HepG2 (cell line): ENCODE measurements at regions not wholly inside any gene's neighbourhood (a gene's known extent, or its start where the extent isn't known, plus 50 kb on each side); places are given as distances from the start of the nearest gene placed in this dataset.
"Not testable (repeated sequence)": the region's sequence is repeated elsewhere in the genome, so short reads cannot be mapped to it uniquely, and the experiment has no call there.

Experiments used
- ATAC-seq: fragments of 200-7000 bp; cut with Tn5 transposase; 3 replicates; pipeline ENCODE4 v1.9.1; 2020; ENCODE audit warnings: mild to moderate bottlenecking, moderate library complexity
- BruUV-seq: library from RNA; stranded (reverse); fragments of 400-500 nt; replicated peaks from 2 replicates; lab custom pipeline; 2021; lab: Mats Ljungman, UMichigan
- CTCF ChIA-PET: fragments of 300-600 bp; formaldehyde crosslinking; extraction: SDS; loops from one replicate; lab custom pipeline; 2021; ENCODE audit warnings: low total read pairs, inconsistent platforms, low intra/inter-chr PET ratio; lab: Yijun Ruan, JAX
- POLR2A ChIA-PET: fragments of 350-600 bp; sonication (Branson Sonifier 250); formaldehyde crosslinking; loops from one replicate; lab custom pipeline; 2020; ENCODE audit warnings: antibody characterized with exemption, inconsistent platforms; lab: Yijun Ruan, JAX
- DNase-seq: peaks from one replicate; pipeline ENCODE4 v3.0.0-alpha.2; 2015; ENCODE audit warnings: low spot score
- FAIRE-seq: peaks from 3 replicates; lab custom pipeline; 2011; peaks lifted over from hg19 to GRCh38; lab: Jason Lieb, UNC
- H2AFZ ChIP-seq: one replicate; pipeline ENCODE4 v1.6.1; 2011; ENCODE audit warnings: low read length, inconsistent platforms
- H3K27ac ChIP-seq: fragments of 300-600 bp; 3 replicates; pipeline ENCODE4 v1.8.0; 2011; ENCODE audit warnings: mixed run types, mild to moderate bottlenecking, mixed read lengths, low read length, inconsistent platforms; ENCODE audit not compliant: insufficient read depth; ENCODE audit errors: extremely low read length
- H3K27me3 ChIP-seq, 2 experiments: fragments of 200-600 bp in 1 of 2; 2 replicates in 1 of 2; 3 replicates in 1 of 2; pipeline versions ENCODE4 v1.6.0 to v1.8.0; 2011; ENCODE audit warnings: low read length in 2 of 2, mild to moderate bottlenecking in 2 of 2, moderate library complexity in 2 of 2, inconsistent platforms in 1 of 2; ENCODE audit not compliant: insufficient read depth in 2 of 2, control insufficient read depth in 1 of 2
- H3K36me3 ChIP-seq, 2 experiments: fragments of 200-600 bp in 1 of 2; replicated peaks in 1 of 2; 2 replicates in 1 of 2; 3 replicates in 1 of 2; pipeline versions ENCODE4 v1.5.1 to v1.8.0; 2011; ENCODE audit warnings: low read length in 2 of 2, inconsistent platforms in 1 of 2; ENCODE audit not compliant: insufficient read depth in 2 of 2, control insufficient read depth in 1 of 2
- H3K4me1 ChIP-seq: 2 replicates; pipeline ENCODE4 v1.5.1; 2012; ENCODE audit warnings: low read length, inconsistent platforms; ENCODE audit not compliant: insufficient read depth
- H3K4me2 ChIP-seq: 2 replicates; pipeline ENCODE4 v1.6.0; 2011; ENCODE audit warnings: low read depth, low read length, inconsistent platforms
- H3K4me3 ChIP-seq, 3 experiments: fragments of 200-600 bp in 1 of 3; sonication (generic), shearing (Covaris generic) in 1 of 3; replicated peaks in 1 of 3; 2 replicates each; pipeline ENCODE4 v1.5.1; 2011 to 2016; ENCODE audit warnings: low read length in 3 of 3, inconsistent platforms in 2 of 3, low read depth in 2 of 3, mild to moderate bottlenecking in 2 of 3, control low read depth in 1 of 3, mixed read lengths in 1 of 3; ENCODE audit not compliant: insufficient read depth in 1 of 3
- H3K79me2 ChIP-seq: one replicate; pipeline ENCODE4 v1.6.1; 2011; ENCODE audit warnings: low read length, inconsistent platforms; ENCODE audit not compliant: insufficient read depth
- H3K9ac ChIP-seq: 2 replicates; pipeline ENCODE4 v1.6.0; 2011; ENCODE audit warnings: mild to moderate bottlenecking, low read depth, low read length, inconsistent platforms; ENCODE audit not compliant: insufficient read depth
- H3K9me3 ChIP-seq: 2 replicates; pipeline ENCODE4 v1.5.1; 2012; ENCODE audit warnings: mild to moderate bottlenecking, low read length
- H4K20me1 ChIP-seq: 2 replicates; pipeline ENCODE4 v1.6.0; 2011; ENCODE audit warnings: inconsistent platforms, mild to moderate bottlenecking, low read length, moderate library complexity; ENCODE audit not compliant: insufficient read depth
- WGBS: methylation state at CpG from one replicate; pipeline ENCODE4 v1.1.6; 2017; ENCODE audit warnings: low lambda C conversion rate; 5-methylcytosine and 5-hydroxymethylcytosine counted together
- in situ Hi-C: cut with HindIII; loops from 2 replicates; pipeline ENCODE4 v1.10.0; 2017; ENCODE audit warnings: low pct_unique_long_range_greater_than_20kb; ENCODE audit not compliant: extremely low pct_ligation_motif_present
- intact Hi-C: fragments of 100-400 bp; cut with micrococcal nuclease; formaldehyde crosslinking; loops from one replicate; pipeline ENCODE4 v1.10.0; 2022; ENCODE audit not compliant: unreplicated experiment

DNA sequence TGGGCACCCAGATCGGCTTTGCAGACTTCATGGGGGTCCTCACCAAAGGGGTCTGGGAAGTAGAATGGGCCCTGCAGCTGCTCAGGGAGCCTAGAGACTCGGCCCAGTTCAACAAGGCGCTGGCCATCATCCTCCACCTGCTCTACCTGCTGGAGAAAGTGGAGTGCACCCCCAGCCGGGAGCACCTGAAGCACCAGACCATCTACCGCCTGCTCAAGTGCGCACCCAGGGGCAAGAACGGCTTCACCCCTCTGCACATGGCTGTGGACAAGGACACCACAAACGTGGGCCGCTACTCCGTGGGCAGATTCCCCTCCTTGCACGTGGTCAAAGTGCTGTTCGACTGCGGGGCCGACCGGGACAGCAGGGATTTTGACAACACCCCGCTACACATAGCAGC lies 515.0 kb downstream of the TUBA3C start:
- H3K4me3 ChIP-seq, intact Hi-C loops, H3K4me1 ChIP-seq, H3K4me2 ChIP-seq, BruUV-seq, ATAC-seq, H3K9ac ChIP-seq, DNase-seq, CTCF ChIA-PET, H3K27ac ChIP-seq, FAIRE-seq, POLR2A ChIA-PET, in situ Hi-C loops, H3K79me2 ChIP-seq, H2AFZ ChIP-seq, H3K27me3 ChIP-seq, H3K36me3 ChIP-seq, H4K20me1 ChIP-seq: not testable (repeated sequence)
- WGBS: 60% methylated on average over 2 of the region's 16 CpGs
- H3K9me3 ChIP-seq: peaks cover 15% of the 10 kb centered on the region; the same call in 1 of the 2 replicates

DNA sequence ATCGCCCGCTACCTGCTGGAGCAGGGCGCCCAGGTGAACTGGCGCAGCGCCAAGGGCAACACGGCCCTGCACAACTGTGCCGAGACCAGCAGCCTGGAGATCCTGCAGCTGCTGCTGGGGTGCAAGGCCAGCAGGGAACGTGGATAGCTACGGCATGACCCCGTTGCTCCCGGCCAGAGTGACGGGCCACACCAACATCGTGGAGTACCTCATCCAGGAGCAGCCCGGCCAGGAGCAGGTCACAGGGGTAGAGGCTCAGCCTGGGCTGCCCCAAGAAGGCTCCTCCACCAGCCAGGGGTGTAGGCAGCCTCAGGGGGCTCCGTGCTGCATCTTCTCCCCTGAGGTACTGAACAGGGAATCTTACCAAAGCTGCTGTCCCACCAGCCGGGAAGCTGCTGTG lies 515.9 kb downstream of the TUBA3C start:
- intact Hi-C loops, H3K36me3 ChIP-seq, H3K4me1 ChIP-seq, H3K27me3 ChIP-seq, H3K79me2 ChIP-seq, DNase-seq, FAIRE-seq, H3K4me2 ChIP-seq, H2AFZ ChIP-seq, ATAC-seq, H3K4me3 ChIP-seq, H3K27ac ChIP-seq, in situ Hi-C loops, BruUV-seq, CTCF ChIA-PET, POLR2A ChIA-PET, H4K20me1 ChIP-seq, H3K9ac ChIP-seq: not testable (repeated sequence)
- WGBS: no CpG with 5 or more reads among the region's 16 CpGs
- H3K9me3 ChIP-seq: peaks cover 15% of the 10 kb centered on the region; the same call in 1 of the 2 replicates

DNA sequence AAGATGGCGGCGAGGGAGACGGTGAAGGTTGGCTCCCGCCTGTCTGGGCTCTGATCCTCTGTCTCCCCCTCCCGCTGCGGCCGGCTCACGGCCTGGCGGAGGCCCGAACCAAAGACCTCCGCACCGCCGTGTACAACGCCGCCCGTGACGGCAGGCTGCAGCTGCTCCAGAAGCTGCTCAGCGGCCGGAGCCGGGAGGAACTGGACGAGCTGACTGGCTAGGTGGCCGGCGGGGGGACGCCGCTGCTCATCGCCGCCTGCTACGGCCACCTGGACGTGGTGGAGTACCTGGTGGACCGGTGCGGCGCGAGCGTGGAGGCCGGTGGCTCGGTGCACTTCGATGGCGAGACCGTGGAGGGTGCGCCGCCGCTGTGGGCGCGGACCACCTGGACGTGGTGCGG lies 516.5 kb downstream of the TUBA3C start:
- not testable (repeated sequence) for FAIRE-seq

DNA sequence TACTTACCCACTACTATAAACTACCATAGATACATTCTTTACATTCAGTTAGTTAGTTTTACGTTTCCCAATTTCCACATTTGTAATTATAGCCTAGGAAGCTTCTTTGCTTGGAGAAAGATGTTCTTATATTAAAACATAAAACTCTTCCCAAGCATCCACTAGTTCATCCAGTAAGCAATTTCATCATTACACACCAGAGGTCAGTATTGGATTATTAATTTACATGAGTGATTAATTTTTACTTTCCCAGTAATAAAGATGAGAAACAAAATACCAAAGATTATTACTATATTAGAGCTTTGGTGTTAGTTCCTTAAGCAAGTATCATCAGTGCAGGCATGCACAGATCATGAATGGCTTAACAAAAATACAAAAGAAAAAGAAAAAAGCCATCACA lies 518.4 kb downstream of the TUBA3C start:
- H3K36me3 ChIP-seq, H3K9ac ChIP-seq, intact Hi-C loops, H2AFZ ChIP-seq, in situ Hi-C loops, H3K4me3 ChIP-seq, DNase-seq, H3K79me2 ChIP-seq, CTCF ChIA-PET, H3K27me3 ChIP-seq, BruUV-seq, H3K4me1 ChIP-seq, FAIRE-seq, ATAC-seq, H3K4me2 ChIP-seq, H3K27ac ChIP-seq, H4K20me1 ChIP-seq, POLR2A ChIA-PET: not testable (repeated sequence)
- no CpG with 5 or more reads among the region's 1 CpG for WGBS
- peaks cover 15% of the 10 kb centered on the region; the same call in 1 of the 2 replicates for H3K9me3 ChIP-seq

More for the DNA sequence above, 516.5 kb downstream of the TUBA3C start:
- in situ Hi-C loops, H3K9ac ChIP-seq, DNase-seq, H4K20me1 ChIP-seq, ATAC-seq, H3K79me2 ChIP-seq, H3K27ac ChIP-seq, H3K36me3 ChIP-seq, H3K4me2 ChIP-seq, POLR2A ChIA-PET, BruUV-seq, H3K27me3 ChIP-seq, CTCF ChIA-PET, H3K4me1 ChIP-seq, H3K4me3 ChIP-seq, intact Hi-C loops, H2AFZ ChIP-seq: not testable (repeated sequence)
- peaks cover 18% of the 10 kb centered on the region; the same call in 1 of the 2 replicates for H3K9me3 ChIP-seq
- 78% methylated on average over 46 of the region's 46 CpGs for WGBS
